ENCODE measurements at regions not wholly inside any gene's neighbourhood (a gene's known extent, or its start where the extent isn't known, plus 50 kb on each side); places are given as distances from the start of the nearest gene placed in this dataset.

DNA sequence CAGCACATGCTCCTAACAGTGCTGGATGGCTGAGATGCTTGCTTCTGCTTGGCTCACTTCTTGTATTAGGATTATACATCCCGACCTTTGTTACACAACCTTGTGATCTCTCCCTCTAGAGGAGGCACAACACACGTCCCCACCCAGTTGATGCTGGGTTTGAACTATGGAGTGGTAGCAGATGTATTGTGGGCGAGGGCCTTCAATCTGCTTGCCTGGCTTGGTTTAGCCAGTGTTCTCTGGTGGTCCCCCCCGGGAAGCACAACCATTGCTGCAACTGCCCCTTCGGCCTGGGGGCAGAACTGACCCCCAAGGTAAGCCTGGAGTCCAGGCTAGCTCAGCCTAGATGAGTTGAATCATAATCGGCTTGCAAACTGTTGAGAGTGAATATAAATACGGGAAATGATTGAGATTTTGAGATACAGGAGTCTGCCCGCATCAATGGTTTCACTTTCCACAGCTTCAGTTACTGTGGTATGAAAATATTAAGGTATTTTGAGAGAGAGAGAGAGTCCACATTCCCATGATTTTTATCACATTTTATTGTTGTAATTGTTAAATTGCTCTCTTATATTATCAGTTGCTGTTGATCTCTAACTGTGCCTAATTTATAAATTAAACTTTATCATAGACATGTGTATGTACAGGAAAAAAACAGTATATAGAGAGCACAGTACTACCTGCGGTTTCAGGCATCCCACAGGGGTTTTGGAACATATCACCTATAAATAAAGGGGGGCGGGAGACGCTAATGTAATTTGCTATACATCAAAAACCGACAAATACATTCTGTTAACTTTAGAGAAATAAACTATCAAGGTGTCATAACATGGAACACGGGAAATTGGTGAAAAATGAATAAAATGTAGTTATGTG, 482.0 kb upstream of the B3GAT1 start:
- CTCF ChIA-PET (ENCODE audit: partially characterized antibody) = no interaction called here

More for the DNA sequence above, 482.0 kb upstream of the B3GAT1 start:
- no peaks in the 10 kb centered on the region for H4K20me1 ChIP-seq (replicated peaks in 1 of 2; ENCODE audit: control insufficient read depth in 1 of 2, insufficient read depth in 2 of 2, low read length in 2 of 2)
- no peak overlapping the region for H4K5ac ChIP-seq (ENCODE audit: insufficient read length, low read depth, low read length)
- H4K8ac ChIP-seq (ENCODE audit: extremely low read depth, insufficient read depth, low read length) = no peak overlapping the region
- TF ChIP-seq FOSL1 (IDR thresholded peaks at IDR 0.05; ENCODE audit: insufficient read depth, low read depth, low read length) = no peak
- TF ChIP-seq PHF8 (conservative IDR thresholded peaks at IDR 0.05; ENCODE audit: low read depth, low read length) = no peak
- TF ChIP-seq JUND (IDR thresholded peaks at IDR 0.05; ENCODE audit: low read length) = no peak
- no peak for TF ChIP-seq SIRT6 (IDR thresholded peaks at IDR 0.05; ENCODE audit: low read length)
- TF ChIP-seq SIN3A (conservative IDR thresholded peaks at IDR 0.05 in 1 of 2, IDR thresholded peaks at IDR 0.05 in 1 of 2; ENCODE audit: low read depth in 1 of 2, low read length in 2 of 2) = no peak
- no peak for TF ChIP-seq SRF (IDR thresholded peaks at IDR 0.05; ENCODE audit: low read depth, low read length)
- no peak for TF ChIP-seq BACH1 (IDR thresholded peaks at IDR 0.05; ENCODE audit: low read length)
- H4K91ac ChIP-seq (replicated peaks; ENCODE audit: insufficient read length, low read length) = no peak overlapping the region
- no peak overlapping the region for H2BK120ac ChIP-seq (replicated peaks; ENCODE audit: low read depth, low read length)
- H2BK20ac ChIP-seq (ENCODE audit: low read length) = no peak overlapping the region
- POLR2A ChIA-PET (ENCODE audit: partially characterized antibody) = no interaction called here
- H3K4ac ChIP-seq (replicated peaks; ENCODE audit: insufficient read length, low read depth, low read length) = no peak overlapping the region
- peaks cover 0 to 2% of the 10 kb centered on the region in 2 experiments; a peak in 1 of 4 replicates for H3K9me3 ChIP-seq (ENCODE audit: insufficient read depth in 2 of 2, low read depth in 1 of 2, low read length in 1 of 2)
- H2AFZ ChIP-seq (ENCODE audit: low read length) = no peak overlapping the region
- H2BK12ac ChIP-seq (ENCODE audit: low read depth, low read length) = no peak overlapping the region
- no peaks in the 10 kb centered on the region for H3K79me2 ChIP-seq (ENCODE audit: control insufficient read depth in 1 of 2, insufficient read depth in 2 of 2, low read length in 2 of 2)
- H3K36me3 ChIP-seq (ENCODE audit: control insufficient read depth in 2 of 4, insufficient read depth in 4 of 4, low read length in 3 of 4) = no peaks in the 10 kb centered on the region
- no peak overlapping the region for H3K56ac ChIP-seq (replicated peaks; ENCODE audit: insufficient read length, low read depth, low read length)
- no peak overlapping the region for H3K4me2 ChIP-seq (ENCODE audit: insufficient read depth in 1 of 2, low read depth in 2 of 2, low read length in 2 of 2)
- H3K4me1 ChIP-seq (replicated peaks in 1 of 4; ENCODE audit: control insufficient read depth in 3 of 4, insufficient read depth in 4 of 4, low read length in 3 of 4) = no peaks in the 10 kb centered on the region
- H3K27me3 ChIP-seq (replicated peaks in 1 of 4; ENCODE audit: control insufficient read depth in 3 of 4, extremely low read depth in 1 of 4, insufficient read depth in 3 of 4, low read length in 3 of 4) = no peaks in the 10 kb centered on the region
- no peak for DNase-seq (ENCODE audit: low read depth in 1 of 2, low spot score in 2 of 2)
- H2BK15ac ChIP-seq (ENCODE audit: low read length) = no peak overlapping the region
- FAIRE-seq = no peak
- H3K23ac ChIP-seq (ENCODE audit: insufficient read length) = no peak overlapping the region
- no peak overlapping the region for H3K4me3 ChIP-seq (ENCODE audit: extremely low read depth in 1 of 4, insufficient read depth in 2 of 4, low read depth in 3 of 4, low read length in 4 of 4)
- H3K9ac ChIP-seq (replicated peaks in 1 of 4; ENCODE audit: extremely low read depth in 1 of 4, low read depth in 3 of 4, low read length in 3 of 4) = no peak overlapping the region
- H3K14ac ChIP-seq (ENCODE audit: insufficient read length) = no peak overlapping the region
- no peaks in the 10 kb centered on the region for H3K79me1 ChIP-seq (ENCODE audit: low read depth, low read length)
- no peak overlapping the region for H3K27ac ChIP-seq (ENCODE audit: low read depth, low read length)
- H2BK5ac ChIP-seq (ENCODE audit: low read depth, low read length) = no peak overlapping the region
- H3K18ac ChIP-seq (ENCODE audit: extremely low read depth, low read length) = no peak overlapping the region
- H2AK5ac ChIP-seq (ENCODE audit: low read depth, low read length) = no peak overlapping the region
- H3K23me2 ChIP-seq (ENCODE audit: low read depth, low read length) = no peaks in the 10 kb centered on the region
- 85% methylated on average over 13 of the region's 13 CpGs; no CpG with 5 or more reads in 1 of the 2 experiments for WGBS, 2 experiments (ENCODE audit: extremely low coverage in 1 of 2, insufficient coverage in 1 of 2, insufficient read length in 1 of 2, insufficient replicate concordance in 2 of 2, low coverage in 1 of 2, low lambda C conversion rate in 2 of 2, missing lambda C conversion rate in 1 of 2)
